Hepatic stellate cell (primary cell): ENCODE measurements at regions not wholly inside any gene's neighbourhood (a gene's known extent, or its start where the extent isn't known, plus 50 kb on each side); places are given as distances from the start of the nearest gene placed in this dataset.

ENCODE experiments used
- DNase-seq: peaks from one replicate; pipeline ENCODE4 v3.0.0; 2011; ENCODE audit warnings: low spot score

GRCh38 chr4:3343358-3343757 lies 50.5 kb downstream of the RGS12 start:
- DNase-seq = no peak

GRCh38 chr4:3344104-3344503 lies 51.3 kb downstream of the RGS12 start:
- DNase-seq = no peak

GRCh38 chr4:3344596-3344995 lies 51.8 kb downstream of the RGS12 start:
- DNase-seq = no peak

- no peak for DNase-seq
Measured at GRCh38 chr4:3345384-3345783, 52.6 kb downstream of the RGS12 start.

GRCh38 chr4:3346146-3346545 lies 53.3 kb downstream of the RGS12 start:
- peak; percentile 78 for DNase-seq

- DNase-seq = no peak
Measured at GRCh38 chr4:3347871-3348270, 55.0 kb downstream of the RGS12 start.

GRCh38 chr4:3348621-3349020 lies 55.8 kb downstream of the RGS12 start:
- DNase-seq = no peak

- DNase-seq = no peak
Measured at GRCh38 chr4:3349116-3349515, 56.3 kb downstream of the RGS12 start.

- no peak for DNase-seq
Measured at GRCh38 chr4:3351997-3352396, 59.2 kb downstream of the RGS12 start.

- no peak for DNase-seq
Measured at GRCh38 chr4:3352505-3352904, 59.7 kb downstream of the RGS12 start.

GRCh38 chr4:3352941-3353594 lies 60.2 kb downstream of the RGS12 start:
- no peak for DNase-seq

GRCh38 chr4:3353752-3354454 lies 61.1 kb downstream of the RGS12 start:
- no peak for DNase-seq

GRCh38 chr4:3354455-3354811 lies 61.6 kb downstream of the RGS12 start:
- DNase-seq = no peak

- DNase-seq = no peak
Measured at GRCh38 chr4:3355266-3355748, 62.5 kb downstream of the RGS12 start.

GRCh38 chr4:3358656-3359055 lies 65.8 kb downstream of the RGS12 start:
- no peak for DNase-seq

GRCh38 chr4:3360777-3361176 lies 68.0 kb downstream of the RGS12 start:
- no peak for DNase-seq

GRCh38 chr4:3361406-3361805 lies 68.6 kb downstream of the RGS12 start:
- DNase-seq = no peak

GRCh38 chr4:3361896-3362295 lies 69.1 kb downstream of the RGS12 start:
- DNase-seq = no peak

- DNase-seq = no peak
Measured at GRCh38 chr4:3362431-3363287, 69.8 kb downstream of the RGS12 start.

- DNase-seq = no peak
Measured at GRCh38 chr4:3363411-3364141, 70.8 kb downstream of the RGS12 start.

GRCh38 chr4:3364199-3364598 lies 71.4 kb downstream of the RGS12 start:
- DNase-seq = no peak

- DNase-seq = no peak
Measured at GRCh38 chr4:3364634-3365314, 72.0 kb downstream of the RGS12 start.
